H9 (cell line): ENCODE measurements at regions not wholly inside any gene's neighbourhood (a gene's known extent, or its start where the extent isn't known, plus 50 kb on each side); places are given as distances from the start of the nearest gene placed in this dataset.

Experiments used
- DNase-seq: peaks from one replicate; pipeline ENCODE4 v3.0.0-alpha.2; 2017
- H2AFZ ChIP-seq: one replicate; pipeline ENCODE4 v1.6.1; 2013; ENCODE audit warnings: mild to moderate bottlenecking, low read length, control low read depth, moderate library complexity
- H2AK5ac ChIP-seq: 2 replicates; pipeline ENCODE4 v1.6.1; 2013; ENCODE audit warnings: low read length, control low read depth, mixed read lengths; ENCODE audit not compliant: insufficient read length
- H2BK120ac ChIP-seq: one replicate; pipeline ENCODE4 v1.6.1; 2013; ENCODE audit warnings: low read depth, mild to moderate bottlenecking, low read length, control low read depth, inconsistent platforms; ENCODE audit not compliant: poor library complexity, severe bottlenecking
- H2BK12ac ChIP-seq: 2 replicates; pipeline ENCODE4 v1.6.1; 2013; ENCODE audit warnings: low read length, control low read depth, mixed read lengths, low read depth; ENCODE audit not compliant: insufficient read length
- H2BK15ac ChIP-seq: 2 replicates; pipeline ENCODE4 v1.6.1; 2013; ENCODE audit warnings: low read depth, low read length, control low read depth
- H2BK20ac ChIP-seq: one replicate; pipeline ENCODE4 v1.6.1; 2013; ENCODE audit warnings: low read depth, mild to moderate bottlenecking, low read length, control low read depth, inconsistent platforms; ENCODE audit not compliant: poor library complexity, severe bottlenecking
- H2BK5ac ChIP-seq: 2 replicates; pipeline ENCODE4 v1.6.1; 2013; ENCODE audit warnings: low read length, control low read depth, mixed read lengths; ENCODE audit not compliant: insufficient read length
- H3K14ac ChIP-seq: 2 replicates; pipeline ENCODE4 v1.6.1; 2013; ENCODE audit warnings: low read length, control low read depth; ENCODE audit not compliant: insufficient read depth
- H3K18ac ChIP-seq: 2 replicates; pipeline ENCODE4 v1.6.1; 2013; ENCODE audit warnings: low read depth, mild to moderate bottlenecking, mixed read lengths, low read length, control low read depth; ENCODE audit not compliant: insufficient read length
- H3K23ac ChIP-seq: 2 replicates; pipeline ENCODE4 v1.6.1; 2013; ENCODE audit warnings: low read length, control low read depth, mixed read lengths, low read depth; ENCODE audit not compliant: insufficient read length
- H3K23me2 ChIP-seq: 2 replicates; pipeline ENCODE4 v1.6.1; 2013; ENCODE audit warnings: low read depth, mild to moderate bottlenecking, mixed read lengths, low read length, control low read depth; ENCODE audit not compliant: insufficient read length, poor library complexity, severe bottlenecking
- H3K27ac ChIP-seq: 2 replicates; pipeline ENCODE4 v1.5.1; 2013; ENCODE audit warnings: low read length, control low read depth, mixed read lengths, low read depth; ENCODE audit not compliant: insufficient read length
- H3K27me3 ChIP-seq: 2 replicates; pipeline ENCODE4 v1.6.1; 2013; ENCODE audit warnings: low read length, control low read depth, inconsistent platforms; ENCODE audit not compliant: insufficient read depth
- H3K4ac ChIP-seq: 2 replicates; pipeline ENCODE4 v1.6.1; 2013; ENCODE audit warnings: low read depth, mild to moderate bottlenecking, control low read depth, inconsistent platforms, low read length, moderate library complexity
- H3K4me1 ChIP-seq: 2 replicates; pipeline ENCODE4 v1.6.1; 2013; ENCODE audit warnings: low read length, control low read depth, inconsistent platforms; ENCODE audit not compliant: insufficient read depth
- H3K4me2 ChIP-seq: 2 replicates; pipeline ENCODE4 v1.6.1; 2013; ENCODE audit warnings: low read length, control low read depth, mixed read lengths; ENCODE audit not compliant: insufficient read length, insufficient read depth
- H3K56ac ChIP-seq: 2 replicates; pipeline ENCODE4 v1.6.1; 2013; ENCODE audit warnings: low read depth, mild to moderate bottlenecking, mixed read lengths, low read length, control low read depth; ENCODE audit not compliant: insufficient read length
- H3K79me1 ChIP-seq: 2 replicates; pipeline ENCODE4 v1.6.1; 2013; ENCODE audit warnings: low read depth, mild to moderate bottlenecking, moderate library complexity, low read length, control low read depth, inconsistent platforms; ENCODE audit not compliant: insufficient read depth, poor library complexity, severe bottlenecking
- H3K79me2 ChIP-seq: 2 replicates; pipeline ENCODE4 v1.6.1; 2013; ENCODE audit warnings: low read length, control low read depth, inconsistent platforms; ENCODE audit not compliant: insufficient read depth
- H3K9ac ChIP-seq: 2 replicates; pipeline ENCODE4 v1.6.1; 2013; ENCODE audit warnings: low read length, control low read depth, mixed read lengths; ENCODE audit not compliant: insufficient read length; ENCODE audit errors: extremely low read depth
- H3K9me3 ChIP-seq: one replicate; pipeline ENCODE4 v1.6.1; 2013; ENCODE audit warnings: low read depth, low read length, inconsistent platforms; ENCODE audit not compliant: control insufficient read depth
- H3T11ph ChIP-seq: one replicate; pipeline ENCODE4 v1.6.1; 2013; ENCODE audit warnings: mild to moderate bottlenecking, low read length, control low read depth, inconsistent platforms
- H4K20me1 ChIP-seq: one replicate; pipeline ENCODE4 v1.6.1; 2013; ENCODE audit not compliant: control insufficient read depth, insufficient read length, insufficient read depth
- H4K5ac ChIP-seq: 2 replicates; pipeline ENCODE4 v1.6.1; 2013; ENCODE audit warnings: low read depth, mild to moderate bottlenecking, mixed read lengths, low read length, control low read depth; ENCODE audit not compliant: insufficient read length
- H4K8ac ChIP-seq: replicated peaks from 2 replicates; pipeline ENCODE4 v1.6.1; 2013; ENCODE audit warnings: low read length, control low read depth, mixed read lengths, low read depth; ENCODE audit not compliant: insufficient read length
- H4K91ac ChIP-seq: 2 replicates; pipeline ENCODE4 v1.6.1; 2013; ENCODE audit warnings: low read depth, mild to moderate bottlenecking, moderate library complexity, mixed read lengths, low read length, control low read depth; ENCODE audit not compliant: insufficient read length
- H3K27ac Mint-ChIP-seq, 3 experiments: 2 replicates in 2 of 3; 3 replicates in 1 of 3; pipeline ENCODE4 v1.8.0; 2020 to 2021; ENCODE audit warnings: mixed read lengths in 3 of 3, mild to moderate bottlenecking in 1 of 3, moderate library complexity in 1 of 3
- H3K27me3 Mint-ChIP-seq: 2 replicates; pipeline ENCODE4 v1.8.0; 2021; ENCODE audit warnings: low read depth, mild to moderate bottlenecking, moderate library complexity, mixed read lengths
- H3K36me3 Mint-ChIP-seq, 3 experiments: 2 replicates in 2 of 3; 3 replicates in 1 of 3; pipeline ENCODE4 v1.8.0; 2020 to 2021; ENCODE audit warnings: low read depth in 3 of 3, mixed read lengths in 3 of 3; ENCODE audit not compliant: insufficient read depth in 1 of 3
- H3K4me1 Mint-ChIP-seq, 2 experiments: 2 replicates each; pipeline ENCODE4 v1.8.0; 2020; ENCODE audit warnings: mixed read lengths in 2 of 2
- H3K4me3 Mint-ChIP-seq, 2 experiments: 2 replicates in 1 of 2; 3 replicates in 1 of 2; pipeline ENCODE4 v1.8.0; 2020 to 2021; ENCODE audit warnings: mild to moderate bottlenecking in 2 of 2, mixed read lengths in 2 of 2, moderate library complexity in 1 of 2
- H3K9me3 Mint-ChIP-seq, 2 experiments: 2 replicates in 1 of 2; 3 replicates in 1 of 2; pipeline ENCODE4 v1.8.0; 2020; ENCODE audit warnings: mild to moderate bottlenecking in 2 of 2, mixed read lengths in 2 of 2, moderate library complexity in 1 of 2
- TF ChIP-seq, protein P1 (sequence below): fragments of 200-600 bp; sonication (generic); conservative IDR thresholded peaks from 3 replicates; pipeline ENCODE4 v1.8.0; 2021; ENCODE audit warnings: antibody characterized with exemption, mild to moderate bottlenecking

DNA sequence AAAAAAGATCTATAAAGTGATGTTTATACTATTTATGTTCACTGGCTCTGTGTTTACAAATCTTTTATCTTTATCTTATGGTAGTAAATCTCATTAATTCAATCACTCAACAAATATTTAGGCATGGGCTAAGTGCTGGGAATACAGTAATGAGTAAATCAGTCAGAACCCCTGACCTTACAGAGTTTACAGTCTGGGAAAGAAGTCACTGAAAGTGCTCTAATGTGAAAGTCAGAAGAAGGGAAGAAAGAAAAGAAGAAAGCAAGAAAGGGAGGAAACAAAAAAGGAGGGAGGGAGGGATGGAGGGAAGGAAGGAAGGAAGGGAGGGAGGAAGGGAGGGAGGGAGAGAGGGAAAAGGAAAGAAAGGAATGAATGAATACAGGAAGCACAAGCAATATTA is 96.8 kb upstream of the SOX2 start:
- H3K14ac ChIP-seq: no peak overlapping the region
- no peak overlapping the region for H2BK12ac ChIP-seq
- H3K4ac ChIP-seq: no peak overlapping the region
- H3K18ac ChIP-seq: no peak overlapping the region
- H3K27ac ChIP-seq: no peak overlapping the region
- H3T11ph ChIP-seq: no peak overlapping the region
- no peak overlapping the region for H4K5ac ChIP-seq
- TF ChIP-seq, protein P1, sequence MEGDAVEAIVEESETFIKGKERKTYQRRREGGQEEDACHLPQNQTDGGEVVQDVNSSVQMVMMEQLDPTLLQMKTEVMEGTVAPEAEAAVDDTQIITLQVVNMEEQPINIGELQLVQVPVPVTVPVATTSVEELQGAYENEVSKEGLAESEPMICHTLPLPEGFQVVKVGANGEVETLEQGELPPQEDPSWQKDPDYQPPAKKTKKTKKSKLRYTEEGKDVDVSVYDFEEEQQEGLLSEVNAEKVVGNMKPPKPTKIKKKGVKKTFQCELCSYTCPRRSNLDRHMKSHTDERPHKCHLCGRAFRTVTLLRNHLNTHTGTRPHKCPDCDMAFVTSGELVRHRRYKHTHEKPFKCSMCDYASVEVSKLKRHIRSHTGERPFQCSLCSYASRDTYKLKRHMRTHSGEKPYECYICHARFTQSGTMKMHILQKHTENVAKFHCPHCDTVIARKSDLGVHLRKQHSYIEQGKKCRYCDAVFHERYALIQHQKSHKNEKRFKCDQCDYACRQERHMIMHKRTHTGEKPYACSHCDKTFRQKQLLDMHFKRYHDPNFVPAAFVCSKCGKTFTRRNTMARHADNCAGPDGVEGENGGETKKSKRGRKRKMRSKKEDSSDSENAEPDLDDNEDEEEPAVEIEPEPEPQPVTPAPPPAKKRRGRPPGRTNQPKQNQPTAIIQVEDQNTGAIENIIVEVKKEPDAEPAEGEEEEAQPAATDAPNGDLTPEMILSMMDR: no peak
- H3K36me3 Mint-ChIP-seq: no peaks in the 10 kb centered on the region
- no peaks in the 10 kb centered on the region for H3K79me2 ChIP-seq
- H3K4me3 Mint-ChIP-seq: no peak overlapping the region
- H3K56ac ChIP-seq: no peak overlapping the region
- no peak overlapping the region for H2BK5ac ChIP-seq
- no peak overlapping the region for H2BK15ac ChIP-seq
- no peak overlapping the region for H4K8ac ChIP-seq
- H2AFZ ChIP-seq: no peak overlapping the region
- H3K27ac Mint-ChIP-seq: no peak overlapping the region
- no peaks in the 10 kb centered on the region for H4K20me1 ChIP-seq
- H3K9me3 Mint-ChIP-seq: no peaks in the 10 kb centered on the region
- no peaks in the 10 kb centered on the region for H3K9me3 ChIP-seq
- H2BK20ac ChIP-seq: no peak overlapping the region
- no peaks in the 10 kb centered on the region for H3K79me1 ChIP-seq
- peaks cover 1% of the 10 kb centered on the region; the same call in 1 of the 2 replicates for H3K4me1 ChIP-seq
- no peak overlapping the region for H2BK120ac ChIP-seq
- no peaks in the 10 kb centered on the region for H3K27me3 ChIP-seq
- H3K27me3 Mint-ChIP-seq: no peaks in the 10 kb centered on the region
- no peak overlapping the region for H3K23ac ChIP-seq
- H3K9ac ChIP-seq: no peak overlapping the region
- H3K4me1 Mint-ChIP-seq: peaks cover 35 to 36% of the 10 kb centered on the region in 2 experiments
- H2AK5ac ChIP-seq: no peak overlapping the region
- no peak overlapping the region for H3K4me2 ChIP-seq
- no peak for DNase-seq
- no peak overlapping the region for H4K91ac ChIP-seq
- no peaks in the 10 kb centered on the region for H3K23me2 ChIP-seq
